ENCODE measurements at regions not wholly inside any gene's neighbourhood (a gene's known extent, or its start where the extent isn't known, plus 50 kb on each side); places are given as distances from the start of the nearest gene placed in this dataset.

- no peak for ATAC-seq
- no peak for TF ChIP-seq CSRNP3 (CRISPR knock-in tag; IDR thresholded peaks at IDR 0.05)
- no peak for TF ChIP-seq ZNF565 (CRISPR knock-in tag; conservative IDR thresholded peaks at IDR 0.05; ENCODE audit: low read depth)
- no peak for TF ChIP-seq CREB5 (CRISPR knock-in tag; IDR thresholded peaks at IDR 0.05; ENCODE audit: low read depth)
- TF ChIP-seq GLIS3 (CRISPR knock-in tag; IDR thresholded peaks at IDR 0.05), result no peak
- TF ChIP-seq POU6F1 (CRISPR knock-in tag; IDR thresholded peaks at IDR 0.05; ENCODE audit: borderline replicate concordance, low read depth), result no peak
- no peak for TF ChIP-seq OSR1 (CRISPR knock-in tag; IDR thresholded peaks at IDR 0.05)
- TF ChIP-seq CSDC2 (CRISPR knock-in tag; IDR thresholded peaks at IDR 0.05), result no peak
- TF ChIP-seq ZFP30 (CRISPR knock-in tag; IDR thresholded peaks at IDR 0.05), result no peak
- TF ChIP-seq ZNF8 (CRISPR knock-in tag; IDR thresholded peaks at IDR 0.05), result no peak
- TF ChIP-seq BACH2 (CRISPR knock-in tag; IDR thresholded peaks at IDR 0.05; ENCODE audit: borderline replicate concordance), result no peak
Measured at GRCh38 chr1:34270181-34270580, 93.5 kb downstream of the C1orf94 start.

GRCh38 chr1:34272152-34272551 lies 95.4 kb downstream of the C1orf94 start:
- ATAC-seq, result no peak
- TF ChIP-seq ZNF8 (CRISPR knock-in tag; IDR thresholded peaks at IDR 0.05) (no peak), SNAI2 (CRISPR knock-in tag; IDR thresholded peaks at IDR 0.05) (no peak), PATZ1 (CRISPR knock-in tag; IDR thresholded peaks at IDR 0.05; ENCODE audit: borderline replicate concordance) (no peak), ZFP30 (CRISPR knock-in tag; IDR thresholded peaks at IDR 0.05) (no peak), ZNF70 (CRISPR knock-in tag; IDR thresholded peaks at IDR 0.05) (no peak), CSRNP3 (CRISPR knock-in tag; IDR thresholded peaks at IDR 0.05) (no peak), GLIS3 (CRISPR knock-in tag; IDR thresholded peaks at IDR 0.05) (no peak), ZFP3 (CRISPR knock-in tag; IDR thresholded peaks at IDR 0.05) (no peak), PPARA (CRISPR knock-in tag; IDR thresholded peaks at IDR 0.05; ENCODE audit: borderline replicate concordance) (no peak), ZNF565 (CRISPR knock-in tag; conservative IDR thresholded peaks at IDR 0.05; ENCODE audit: low read depth) (no peak), CSDC2 (CRISPR knock-in tag; IDR thresholded peaks at IDR 0.05) (no peak)

- TF ChIP-seq ZNF70 (CRISPR knock-in tag; IDR thresholded peaks at IDR 0.05), result no peak
- TF ChIP-seq CSDC2 (CRISPR knock-in tag; IDR thresholded peaks at IDR 0.05), result no peak
- no peak for TF ChIP-seq ZNF565 (CRISPR knock-in tag; conservative IDR thresholded peaks at IDR 0.05; ENCODE audit: low read depth)
- TF ChIP-seq ISL1 (CRISPR knock-in tag; IDR thresholded peaks at IDR 0.05), result no peak
- no peak for TF ChIP-seq ZNF8 (CRISPR knock-in tag; IDR thresholded peaks at IDR 0.05)
- no peak for TF ChIP-seq OSR1 (CRISPR knock-in tag; IDR thresholded peaks at IDR 0.05)
- TF ChIP-seq PPARA (CRISPR knock-in tag; IDR thresholded peaks at IDR 0.05; ENCODE audit: borderline replicate concordance), result no peak
- no peak for TF ChIP-seq ZC3H10 (CRISPR knock-in tag; IDR thresholded peaks at IDR 0.05)
- TF ChIP-seq POU6F1 (CRISPR knock-in tag; IDR thresholded peaks at IDR 0.05; ENCODE audit: borderline replicate concordance, low read depth), result no peak
- TF ChIP-seq SNAI2 (CRISPR knock-in tag; IDR thresholded peaks at IDR 0.05), result no peak
- TF ChIP-seq RARB (CRISPR knock-in tag; IDR thresholded peaks at IDR 0.05), result no peak
- ATAC-seq, result no peak
Measured at GRCh38 chr1:34275150-34275549, 98.4 kb downstream of the C1orf94 start.
